Kidney (tissue), 13 donors: ENCODE measurements at regions not wholly inside any gene's neighbourhood (a gene's known extent, or its start where the extent isn't known, plus 50 kb on each side); places are given as distances from the start of the nearest gene placed in this dataset.

Experiments used
- DNase-seq, 5 donors: peaks; one replicate each; pipeline ENCODE4 v3.0.0-alpha.2; 2013 to 2020
- FAIRE-seq: peaks from 2 replicates; lab custom pipeline; 2012; peaks lifted over from hg19 to GRCh38; lab: Jason Lieb, UNC
- H3K27ac ChIP-seq, 2 donors: one replicate each; pipeline ENCODE4 v1.7.0; 2013; ENCODE audit warnings: low read depth in 2 of 2, low read length in 2 of 2, inconsistent platforms in 1 of 2
- H3K27me3 ChIP-seq: one replicate; pipeline ENCODE4 v1.7.1; 2013; ENCODE audit warnings: low read length, inconsistent platforms; ENCODE audit not compliant: control insufficient read depth, insufficient read depth
- H3K36me3 ChIP-seq, 3 donors: one replicate each; pipeline versions ENCODE4 v1.7.0 to v1.7.1; 2013; ENCODE audit warnings: low read length in 3 of 3, control low read depth in 1 of 3, inconsistent platforms in 1 of 3; ENCODE audit not compliant: insufficient read depth in 3 of 3, control insufficient read depth in 2 of 3
- H3K4me1 ChIP-seq, 3 donors: one replicate each; pipeline versions ENCODE4 v1.7.0 to v1.7.1; 2013; ENCODE audit warnings: low read length in 3 of 3, inconsistent platforms in 1 of 3, low read depth in 1 of 3; ENCODE audit not compliant: control insufficient read depth in 2 of 3, insufficient read depth in 2 of 3
- H3K4me3 ChIP-seq, 3 donors: one replicate each; pipeline versions ENCODE4 v1.7.0 to v1.8.1; 2013; ENCODE audit warnings: low read length in 3 of 3, control low read depth in 1 of 3, inconsistent platforms in 1 of 3
- H3K9ac ChIP-seq, 3 donors: one replicate each; pipeline versions ENCODE4 v1.7.0 to v1.7.1; 2013; ENCODE audit warnings: low read length in 3 of 3, control low read depth in 1 of 3, inconsistent platforms in 1 of 3
- H3K9me3 ChIP-seq, 3 donors: one replicate each; pipeline versions ENCODE4 v1.7.0 to v1.7.1; 2013; ENCODE audit warnings: low read length in 3 of 3, control low read depth in 1 of 3, inconsistent platforms in 1 of 3; ENCODE audit not compliant: control insufficient read depth in 2 of 3, insufficient read depth in 1 of 3
- intact Hi-C: fragments of 100-400 bp; cut with DNase I; formaldehyde crosslinking; loops from one replicate; pipeline ENCODE4 v1.11.1; 2022
- TF ChIP-seq, protein P1 (sequence below): IDR thresholded peaks from 3 replicates; pipeline ENCODE4 v1.5.1; 2012; ENCODE audit warnings: mild to moderate bottlenecking, moderate library complexity, borderline replicate concordance; ENCODE audit not compliant: insufficient read depth; ENCODE audit errors: extremely low read depth
- donor health status: control.
- donor health status: control.
- donor health status: control.
- donor health status: control.
- donor health status: control.
- donor health status: DM: yes; HTN: yes; CAD: no.
- donor health status: Normal renal cell carcinoma (clear cell type).

DNA sequence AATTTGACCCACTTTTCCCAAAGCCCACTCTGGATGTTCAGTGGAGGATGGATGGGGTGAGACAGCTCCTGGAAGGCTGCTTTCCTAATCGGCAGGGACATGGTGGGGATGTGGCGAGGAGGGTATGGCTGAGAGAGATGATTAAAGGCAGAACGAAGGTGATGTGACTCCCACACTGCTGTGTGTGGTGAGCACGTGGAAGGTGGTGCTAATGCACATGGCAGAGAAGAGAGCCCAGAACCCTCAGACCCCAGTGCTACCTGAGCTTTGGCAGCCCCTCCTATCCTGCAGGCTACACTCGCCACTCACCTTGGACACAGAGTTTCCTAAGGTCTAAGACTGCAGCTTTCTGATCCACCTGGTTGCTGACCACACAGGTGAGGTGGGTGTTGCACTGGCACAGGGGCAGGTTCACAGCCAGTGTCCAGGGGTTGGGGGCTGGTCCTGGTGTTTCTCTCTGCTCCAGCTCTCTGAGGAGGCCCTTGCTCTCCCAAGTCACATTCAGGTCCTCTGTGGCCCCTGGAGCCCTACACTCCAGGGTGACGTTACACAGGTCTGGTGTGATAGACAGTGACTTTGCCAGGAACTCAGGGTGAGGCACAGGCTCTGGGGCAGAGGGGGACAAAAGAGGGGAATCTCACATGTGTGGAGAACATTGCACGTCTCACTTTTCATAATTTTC, 151.4 kb upstream of the ETV3 start:
- FAIRE-seq = no peak

DNA sequence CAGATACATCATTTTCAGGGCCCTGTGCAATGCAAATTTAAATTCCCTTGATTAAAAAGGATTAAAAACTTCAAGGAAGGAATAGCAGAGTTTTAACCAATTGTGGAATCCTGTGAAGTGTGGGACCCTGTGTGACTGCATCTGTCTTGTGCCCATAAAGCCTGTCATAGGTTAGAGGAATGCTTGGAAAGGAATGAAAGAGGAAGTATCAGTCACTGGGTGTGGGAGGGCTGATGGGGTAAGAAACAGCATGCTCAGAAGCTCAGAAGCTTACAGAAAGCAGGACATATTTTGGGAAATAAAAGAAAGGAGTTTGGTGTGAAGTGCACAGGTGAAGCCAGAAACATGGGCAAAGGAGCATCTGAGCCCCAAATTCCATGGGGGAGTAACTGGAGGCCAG, 150.8 kb upstream of the ETV3 start:
- DNase-seq (no peak), FAIRE-seq (no peak)
- Histone ChIP-seq H3K4me1 (no peaks in the 10 kb centered on the region), H3K36me3 (no peaks in the 10 kb centered on the region), H3K27me3 (no peaks in the 10 kb centered on the region), H3K4me3 (no peak overlapping the region), H3K9me3 (no peaks in the 10 kb centered on the region), H3K9ac (no peak overlapping the region), H3K27ac (no peak overlapping the region)
- intact Hi-C loops = no loop called here
- TF ChIP-seq, protein P1, sequence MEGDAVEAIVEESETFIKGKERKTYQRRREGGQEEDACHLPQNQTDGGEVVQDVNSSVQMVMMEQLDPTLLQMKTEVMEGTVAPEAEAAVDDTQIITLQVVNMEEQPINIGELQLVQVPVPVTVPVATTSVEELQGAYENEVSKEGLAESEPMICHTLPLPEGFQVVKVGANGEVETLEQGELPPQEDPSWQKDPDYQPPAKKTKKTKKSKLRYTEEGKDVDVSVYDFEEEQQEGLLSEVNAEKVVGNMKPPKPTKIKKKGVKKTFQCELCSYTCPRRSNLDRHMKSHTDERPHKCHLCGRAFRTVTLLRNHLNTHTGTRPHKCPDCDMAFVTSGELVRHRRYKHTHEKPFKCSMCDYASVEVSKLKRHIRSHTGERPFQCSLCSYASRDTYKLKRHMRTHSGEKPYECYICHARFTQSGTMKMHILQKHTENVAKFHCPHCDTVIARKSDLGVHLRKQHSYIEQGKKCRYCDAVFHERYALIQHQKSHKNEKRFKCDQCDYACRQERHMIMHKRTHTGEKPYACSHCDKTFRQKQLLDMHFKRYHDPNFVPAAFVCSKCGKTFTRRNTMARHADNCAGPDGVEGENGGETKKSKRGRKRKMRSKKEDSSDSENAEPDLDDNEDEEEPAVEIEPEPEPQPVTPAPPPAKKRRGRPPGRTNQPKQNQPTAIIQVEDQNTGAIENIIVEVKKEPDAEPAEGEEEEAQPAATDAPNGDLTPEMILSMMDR = no peak

More for the DNA sequence above, 151.4 kb upstream of the ETV3 start:
- H3K9ac ChIP-seq = no peak overlapping the region
- no peak overlapping the region for H3K27ac ChIP-seq
- no peaks in the 10 kb centered on the region for H3K9me3 ChIP-seq
- no peak overlapping the region for H3K4me3 ChIP-seq
- intact Hi-C loops = no loop called here
- H3K27me3 ChIP-seq = no peaks in the 10 kb centered on the region
- H3K36me3 ChIP-seq = no peaks in the 10 kb centered on the region
- H3K4me1 ChIP-seq = no peaks in the 10 kb centered on the region
- no peak for DNase-seq
- TF ChIP-seq, protein P1 = no peak

DNA sequence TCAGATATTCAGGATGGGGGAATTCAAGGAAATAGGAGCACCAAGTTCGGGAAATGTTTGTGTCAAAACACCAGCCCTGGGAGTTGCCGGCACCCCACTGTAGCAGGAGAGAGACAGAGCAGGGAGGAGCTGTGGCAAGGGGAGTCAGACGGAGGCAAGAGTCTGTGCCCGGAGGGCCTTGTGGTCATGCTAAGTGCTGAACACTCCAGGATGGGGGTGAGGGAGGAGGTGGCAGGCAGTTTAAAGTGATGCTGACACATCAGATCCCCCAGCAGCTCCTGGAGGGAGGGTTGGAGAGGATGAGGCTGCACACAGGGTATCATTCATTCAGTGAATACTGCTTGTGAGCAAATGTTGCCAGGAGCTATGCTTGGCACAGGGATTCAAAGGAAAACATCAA, 150.3 kb upstream of the ETV3 start:
- Histone ChIP-seq H3K27ac (no peak overlapping the region), H3K36me3 (no peaks in the 10 kb centered on the region), H3K9ac (no peak overlapping the region), H3K9me3 (no peaks in the 10 kb centered on the region), H3K27me3 (no peaks in the 10 kb centered on the region), H3K4me1 (no peaks in the 10 kb centered on the region), H3K4me3 (no peak overlapping the region)
- FAIRE-seq = no peak
- TF ChIP-seq, protein P1 = no peak
- intact Hi-C loops = no loop called here
- DNase-seq = no peak

DNA sequence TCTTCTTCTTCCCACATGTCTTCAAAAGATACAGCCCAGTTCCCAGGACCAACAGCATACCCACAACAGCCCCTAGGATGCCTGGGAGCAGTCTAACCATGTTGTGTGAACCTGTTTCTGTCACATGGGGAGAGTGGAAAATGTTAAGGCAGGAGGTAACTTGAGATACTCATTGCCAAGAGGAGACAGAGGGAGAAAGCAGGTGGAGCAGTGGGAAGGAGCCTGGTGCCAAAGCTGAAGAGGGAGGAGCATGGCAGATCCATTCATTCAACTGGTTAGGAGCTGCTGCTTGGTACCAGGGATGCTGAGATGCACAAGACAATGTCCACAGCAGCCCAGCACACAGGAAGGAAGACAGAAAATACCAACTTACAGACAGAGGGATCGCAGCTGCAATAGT, 149.8 kb upstream of the ETV3 start:
- no peaks in the 10 kb centered on the region for H3K36me3 ChIP-seq
- TF ChIP-seq, protein P1 = no peak
- H3K9ac ChIP-seq = no peak overlapping the region
- H3K27ac ChIP-seq = no peak overlapping the region
- H3K4me3 ChIP-seq = no peak overlapping the region
- no peaks in the 10 kb centered on the region for H3K27me3 ChIP-seq
- intact Hi-C loops = no loop called here
- H3K4me1 ChIP-seq = no peaks in the 10 kb centered on the region
- FAIRE-seq (no peak), DNase-seq (no peak)
- no peaks in the 10 kb centered on the region for H3K9me3 ChIP-seq
